ENCODE measurements at regions not wholly inside any gene's neighbourhood (a gene's known extent, or its start where the extent isn't known, plus 50 kb on each side); places are given as distances from the start of the nearest gene placed in this dataset.

DNA sequence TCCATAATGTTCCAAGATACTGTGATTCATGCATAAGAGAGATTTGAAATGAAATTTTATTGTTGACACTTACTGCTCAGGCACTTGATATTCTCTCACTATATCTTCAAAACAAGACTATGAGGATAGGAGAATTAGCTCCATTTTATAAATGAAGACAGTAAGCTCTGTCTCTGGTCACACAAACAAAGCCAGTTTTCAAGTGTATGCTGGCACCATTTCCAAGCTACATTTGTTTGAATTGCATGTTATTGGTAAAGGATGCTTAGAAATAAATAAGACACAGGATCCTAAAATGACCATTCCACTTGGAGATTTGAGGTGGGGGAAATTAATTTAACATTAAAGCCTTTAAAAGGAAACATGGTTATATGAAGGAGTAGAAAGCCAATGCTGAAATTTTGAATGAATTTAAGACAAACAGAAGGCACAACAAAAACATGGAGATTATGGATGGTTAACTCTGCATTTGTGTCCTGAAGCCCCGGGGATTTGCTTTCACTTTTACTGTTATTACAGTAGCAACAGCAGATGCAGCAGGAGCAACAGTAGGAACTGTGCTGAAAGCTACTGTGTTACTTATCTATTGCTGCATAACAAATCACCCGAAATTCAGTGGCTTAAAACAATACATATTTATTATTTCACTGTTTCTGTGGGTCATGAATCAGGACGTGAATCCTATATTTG, 79.7 kb upstream of the ASTN2 start:
- TF ChIP-seq, protein P1, sequence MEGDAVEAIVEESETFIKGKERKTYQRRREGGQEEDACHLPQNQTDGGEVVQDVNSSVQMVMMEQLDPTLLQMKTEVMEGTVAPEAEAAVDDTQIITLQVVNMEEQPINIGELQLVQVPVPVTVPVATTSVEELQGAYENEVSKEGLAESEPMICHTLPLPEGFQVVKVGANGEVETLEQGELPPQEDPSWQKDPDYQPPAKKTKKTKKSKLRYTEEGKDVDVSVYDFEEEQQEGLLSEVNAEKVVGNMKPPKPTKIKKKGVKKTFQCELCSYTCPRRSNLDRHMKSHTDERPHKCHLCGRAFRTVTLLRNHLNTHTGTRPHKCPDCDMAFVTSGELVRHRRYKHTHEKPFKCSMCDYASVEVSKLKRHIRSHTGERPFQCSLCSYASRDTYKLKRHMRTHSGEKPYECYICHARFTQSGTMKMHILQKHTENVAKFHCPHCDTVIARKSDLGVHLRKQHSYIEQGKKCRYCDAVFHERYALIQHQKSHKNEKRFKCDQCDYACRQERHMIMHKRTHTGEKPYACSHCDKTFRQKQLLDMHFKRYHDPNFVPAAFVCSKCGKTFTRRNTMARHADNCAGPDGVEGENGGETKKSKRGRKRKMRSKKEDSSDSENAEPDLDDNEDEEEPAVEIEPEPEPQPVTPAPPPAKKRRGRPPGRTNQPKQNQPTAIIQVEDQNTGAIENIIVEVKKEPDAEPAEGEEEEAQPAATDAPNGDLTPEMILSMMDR (IDR thresholded peaks at IDR 0.05): no peak
- no peak for TF ChIP-seq EP300 (IDR thresholded peaks at IDR 0.05)

All from stomach (tissue), 4 donors.